OCI-LY7 (cell line): ENCODE measurements at regions not wholly inside any gene's neighbourhood (a gene's known extent, or its start where the extent isn't known, plus 50 kb on each side); places are given as distances from the start of the nearest gene placed in this dataset.

Source experiments
- EZH2phosphoT487 ChIP-seq: fragments of 200-600 bp; sonication (generic); IDR thresholded peaks from 2 replicates; pipeline ENCODE4 v1.6.1; 2018; ENCODE audit warnings: low read depth, borderline replicate concordance, mild to moderate bottlenecking, mixed run types, antibody characterized with exemption, low read length, moderate library complexity, mixed read lengths
- TF ChIP-seq, protein P1 (sequence below): fragments of 200-600 bp; sonication (generic); conservative IDR thresholded peaks from 2 replicates; pipeline ENCODE4 v1.5.1; 2014; ENCODE audit warnings: mild to moderate bottlenecking, antibody characterized with exemption, low read length, moderate library complexity, mixed read lengths

DNA sequence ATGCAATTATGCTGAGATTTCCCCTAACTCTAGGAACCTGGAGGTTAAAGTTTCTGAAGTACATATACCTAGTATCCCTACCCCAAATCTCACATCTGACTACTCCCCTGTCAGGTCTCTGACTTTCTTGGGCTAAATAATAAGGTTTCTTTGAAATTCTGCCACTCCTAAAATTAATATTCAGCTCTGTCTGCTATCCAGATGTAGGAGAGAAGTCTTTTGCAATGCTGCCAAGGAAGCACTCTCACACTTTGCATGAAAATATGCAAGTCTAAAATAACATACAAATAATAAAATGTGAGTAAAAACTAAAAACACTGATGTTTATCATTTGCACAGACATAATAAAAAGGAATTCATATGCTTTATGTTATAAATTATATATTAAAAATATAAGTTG, 196.9 kb upstream of the LRFN5 start:
- TF ChIP-seq, protein P1, sequence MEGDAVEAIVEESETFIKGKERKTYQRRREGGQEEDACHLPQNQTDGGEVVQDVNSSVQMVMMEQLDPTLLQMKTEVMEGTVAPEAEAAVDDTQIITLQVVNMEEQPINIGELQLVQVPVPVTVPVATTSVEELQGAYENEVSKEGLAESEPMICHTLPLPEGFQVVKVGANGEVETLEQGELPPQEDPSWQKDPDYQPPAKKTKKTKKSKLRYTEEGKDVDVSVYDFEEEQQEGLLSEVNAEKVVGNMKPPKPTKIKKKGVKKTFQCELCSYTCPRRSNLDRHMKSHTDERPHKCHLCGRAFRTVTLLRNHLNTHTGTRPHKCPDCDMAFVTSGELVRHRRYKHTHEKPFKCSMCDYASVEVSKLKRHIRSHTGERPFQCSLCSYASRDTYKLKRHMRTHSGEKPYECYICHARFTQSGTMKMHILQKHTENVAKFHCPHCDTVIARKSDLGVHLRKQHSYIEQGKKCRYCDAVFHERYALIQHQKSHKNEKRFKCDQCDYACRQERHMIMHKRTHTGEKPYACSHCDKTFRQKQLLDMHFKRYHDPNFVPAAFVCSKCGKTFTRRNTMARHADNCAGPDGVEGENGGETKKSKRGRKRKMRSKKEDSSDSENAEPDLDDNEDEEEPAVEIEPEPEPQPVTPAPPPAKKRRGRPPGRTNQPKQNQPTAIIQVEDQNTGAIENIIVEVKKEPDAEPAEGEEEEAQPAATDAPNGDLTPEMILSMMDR, result no peak
- no peak for TF ChIP-seq EZH2phosphoT487
